Loucy (cell line): ENCODE measurements at regions not wholly inside any gene's neighbourhood (a gene's known extent, or its start where the extent isn't known, plus 50 kb on each side); places are given as distances from the start of the nearest gene placed in this dataset.
"Not testable (repeated sequence)": the region's sequence is repeated elsewhere in the genome, so short reads cannot be mapped to it uniquely, and the experiment has no call there.

Experiments
- CTCF ChIP-seq: fragments of 200-600 bp; sonication (generic); conservative IDR thresholded peaks from 2 replicates; pipeline ENCODE4 v1.5.1; 2014; ENCODE audit warnings: mild to moderate bottlenecking, antibody characterized with exemption, low read length
- EZH2phosphoT487 ChIP-seq: fragments of 200-600 bp; IDR thresholded peaks from 2 replicates; pipeline ENCODE4 v1.6.1; 2018; ENCODE audit warnings: antibody characterized with exemption, mild to moderate bottlenecking, moderate library complexity, borderline replicate concordance

GRCh38 chr11:67884761-67885558, 118.9 kb downstream of the UNC93B1 start:
- TF ChIP-seq CTCF, EZH2phosphoT487: not testable (repeated sequence)
